RWPE2 (cell line): ENCODE measurements at regions not wholly inside any gene's neighbourhood (a gene's known extent, or its start where the extent isn't known, plus 50 kb on each side); places are given as distances from the start of the nearest gene placed in this dataset.
A peak's percentile ranks its signal among the peaks of the same experiment; 100 is the strongest.

Source experiments
- ATAC-seq: fragments of 200-7000 bp; cut with Tn5 transposase; 3 replicates; pipeline ENCODE4 v1.9.1; 2021; ENCODE audit warnings: low read depth
- DNase-seq: peaks from one replicate; pipeline ENCODE4 v3.0.0-alpha.2; 2020; ENCODE audit warnings: low spot score
- H3K27ac ChIP-seq: fragments of 450-650 bp; 2 replicates; pipeline ENCODE4 v1.5.1; 2017; ENCODE audit warnings: mild to moderate bottlenecking; ENCODE audit not compliant: poor library complexity, severe bottlenecking
- H3K27me3 ChIP-seq: fragments of 250-450 bp; sonication (Bioruptor Pico); 2 replicates; pipeline ENCODE4 v1.5.1; 2021; ENCODE audit warnings: mild to moderate bottlenecking, moderate library complexity; ENCODE audit not compliant: insufficient read depth, poor library complexity, severe bottlenecking
- H3K36me3 ChIP-seq: fragments of 250-450 bp; sonication (Bioruptor Pico); 2 replicates; pipeline ENCODE4 v1.5.1; 2020; ENCODE audit warnings: low read depth, mild to moderate bottlenecking, moderate library complexity
- H3K4me1 ChIP-seq: fragments of 250-450 bp; sonication (Bioruptor Pico); 2 replicates; pipeline ENCODE4 v1.5.1; 2021; ENCODE audit warnings: mild to moderate bottlenecking, moderate library complexity; ENCODE audit not compliant: insufficient read depth, poor library complexity, severe bottlenecking
- H3K4me3 ChIP-seq: fragments of 250-450 bp; sonication (Bioruptor Pico); 2 replicates; pipeline ENCODE4 v1.5.1; 2021; ENCODE audit warnings: mild to moderate bottlenecking, moderate library complexity; ENCODE audit not compliant: severe bottlenecking
- H3K9me3 ChIP-seq: fragments of 250-450 bp; sonication (Bioruptor Pico); 2 replicates; pipeline ENCODE4 v1.5.1; 2021; ENCODE audit warnings: mild to moderate bottlenecking, moderate library complexity; ENCODE audit not compliant: severe bottlenecking
- CTCF ChIP-seq: fragments of 450-650 bp; IDR thresholded peaks from one replicate; pipeline ENCODE4 v1.5.1; 2017; ENCODE audit warnings: mild to moderate bottlenecking, moderate library complexity; ENCODE audit not compliant: poor library complexity, severe bottlenecking

GRCh38 chr6:30263734-30264133, 50.5 kb upstream of the TRIM26 start:
- Histone ChIP-seq H3K4me3 (no peak overlapping the region), H3K27ac (no peak overlapping the region), H3K9me3 (no peaks in the 10 kb centered on the region), H3K27me3 (no peaks in the 10 kb centered on the region), H3K4me1 (no peaks in the 10 kb centered on the region), H3K36me3 (no peaks in the 10 kb centered on the region)
- peak; percentile 30; the same call in 2 of the 3 replicates for ATAC-seq
- no peak for TF ChIP-seq CTCF
- DNase-seq = no peak
